IgD-negative memory B cell (primary cell): ENCODE measurements at regions not wholly inside any gene's neighbourhood (a gene's known extent, or its start where the extent isn't known, plus 50 kb on each side); places are given as distances from the start of the nearest gene placed in this dataset.

ENCODE experiments used
- H3K27ac Mint-ChIP-seq, 3 donors: one replicate each; pipeline ENCODE4 v1.8.0; 2020 to 2022; ENCODE audit warnings: mild to moderate bottlenecking in 3 of 3, mixed read lengths in 3 of 3, moderate library complexity in 1 of 3
- H3K27me3 Mint-ChIP-seq: one replicate; pipeline ENCODE4 v1.8.0; 2021; ENCODE audit warnings: mixed read lengths
- H3K36me3 Mint-ChIP-seq: one replicate; pipeline ENCODE4 v1.8.0; 2020; ENCODE audit warnings: mild to moderate bottlenecking, mixed read lengths
- H3K4me1 Mint-ChIP-seq, 3 donors: one replicate each; pipeline ENCODE4 v1.8.0; 2020 to 2022; ENCODE audit warnings: mixed read lengths in 3 of 3, mild to moderate bottlenecking in 1 of 3
- H3K4me3 Mint-ChIP-seq, 4 donors: one replicate each; pipeline ENCODE4 v1.8.0; 2020 to 2022; ENCODE audit warnings: mild to moderate bottlenecking in 4 of 4, mixed read lengths in 4 of 4, moderate library complexity in 3 of 4
- H3K9me3 Mint-ChIP-seq, 3 donors: one replicate each; pipeline ENCODE4 v1.8.0; 2020 to 2021; ENCODE audit warnings: mixed read lengths in 3 of 3, mild to moderate bottlenecking in 1 of 3

DNA sequence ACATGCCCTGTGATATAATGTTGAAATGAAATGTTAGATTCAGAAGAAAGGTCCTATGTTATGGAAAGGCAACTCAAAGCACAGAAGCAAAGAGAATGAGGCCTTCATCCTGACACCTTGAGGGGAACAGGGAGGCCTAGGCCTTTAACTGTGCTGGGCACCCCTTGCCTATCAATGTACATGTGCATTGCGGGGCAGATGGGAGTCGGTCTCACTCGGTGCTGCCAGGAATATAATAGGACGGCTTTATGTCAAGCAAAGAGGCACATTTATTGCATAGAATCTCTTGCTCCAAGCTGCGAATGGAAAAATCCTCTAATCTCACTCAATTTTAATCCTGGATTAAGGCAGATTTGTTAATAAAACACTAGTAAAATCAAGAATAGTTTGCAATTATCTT lies 301.0 kb upstream of the SOX14 start:
- Mint-ChIP-seq H3K4me3 (no peak overlapping the region), H3K9me3 (peaks cover 0 to 4% (median 0%) of the 10 kb centered on the region in 3 donors), H3K27me3 (no peaks in the 10 kb centered on the region), H3K4me1 (no peaks in the 10 kb centered on the region), H3K27ac (no peak overlapping the region), H3K36me3 (no peaks in the 10 kb centered on the region)

DNA sequence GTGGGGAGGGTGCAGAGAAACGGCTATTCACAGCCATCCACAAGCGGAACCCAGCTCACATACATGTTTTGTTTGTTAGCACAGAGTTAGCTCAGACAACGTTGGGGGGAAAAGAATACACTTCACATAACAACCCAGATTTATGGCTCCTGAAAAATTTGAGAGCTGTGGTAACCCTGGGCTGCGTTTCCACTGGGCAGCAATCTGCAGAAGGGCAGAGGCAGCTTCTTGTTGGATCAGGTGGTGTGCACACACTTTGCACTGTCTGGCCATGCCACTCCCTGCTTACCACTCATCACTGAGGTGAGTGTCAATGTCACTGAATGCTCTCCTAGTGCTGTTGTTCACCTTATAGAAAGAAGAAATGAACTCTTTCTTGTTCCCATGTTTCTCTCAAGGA lies 299.8 kb upstream of the SOX14 start:
- Mint-ChIP-seq H3K27ac (no peak overlapping the region), H3K9me3 (peaks cover 0 to 4% (median 0%) of the 10 kb centered on the region in 3 donors), H3K27me3 (no peaks in the 10 kb centered on the region), H3K4me3 (peak overlapping the region in 1 of 4 donors; percentile 59), H3K4me1 (no peaks in the 10 kb centered on the region), H3K36me3 (no peaks in the 10 kb centered on the region)

DNA sequence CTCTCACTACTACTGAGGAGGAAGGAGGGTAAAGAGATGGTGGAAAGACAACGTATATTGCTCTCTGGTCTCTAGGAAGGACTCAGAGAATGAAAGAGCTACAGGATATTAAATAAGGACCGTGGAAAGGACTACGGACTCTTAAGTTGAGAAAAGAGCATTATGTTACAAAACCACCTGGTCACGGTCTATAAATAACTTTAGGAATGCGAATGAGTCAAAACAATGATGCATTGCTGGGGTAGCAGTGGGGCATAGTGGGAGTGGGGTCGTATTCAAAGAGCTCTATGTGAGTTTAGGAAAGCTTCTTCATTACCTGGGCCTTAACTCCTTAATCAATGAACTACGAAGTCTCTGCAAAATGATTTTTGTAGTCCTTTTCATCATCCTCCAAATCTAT lies 295.7 kb upstream of the SOX14 start:
- H3K4me3 Mint-ChIP-seq: no peak overlapping the region
- H3K4me1 Mint-ChIP-seq: no peaks in the 10 kb centered on the region
- peaks cover 0 to 5% (median 3%) of the 10 kb centered on the region in 3 donors for H3K9me3 Mint-ChIP-seq
- H3K36me3 Mint-ChIP-seq: no peaks in the 10 kb centered on the region
- no peaks in the 10 kb centered on the region for H3K27me3 Mint-ChIP-seq
- no peak overlapping the region for H3K27ac Mint-ChIP-seq

DNA sequence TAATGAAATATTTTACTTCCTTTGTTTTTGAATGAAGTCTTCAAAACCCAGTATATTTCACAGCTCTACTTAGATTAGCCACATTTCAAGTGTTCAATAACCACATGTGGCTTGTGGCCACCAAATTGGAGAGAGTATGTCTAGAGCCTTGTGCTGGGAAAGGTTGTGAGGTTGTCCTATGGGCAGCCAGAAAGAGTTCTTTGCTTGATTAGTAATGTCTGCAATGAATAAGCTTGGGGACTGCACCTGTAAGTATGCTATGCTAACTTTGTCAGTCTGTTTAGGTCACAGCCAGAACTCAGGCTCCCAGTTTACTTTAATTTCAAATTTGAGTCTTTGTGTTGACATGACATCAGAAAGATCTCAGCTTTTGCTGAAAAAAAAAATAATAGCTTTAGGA lies 294.9 kb upstream of the SOX14 start:
- H3K36me3 Mint-ChIP-seq: no peaks in the 10 kb centered on the region
- no peak overlapping the region for H3K4me3 Mint-ChIP-seq
- H3K27ac Mint-ChIP-seq: no peak overlapping the region
- H3K9me3 Mint-ChIP-seq: peaks cover 0 to 5% (median 3%) of the 10 kb centered on the region in 3 donors
- H3K4me1 Mint-ChIP-seq: no peaks in the 10 kb centered on the region
- H3K27me3 Mint-ChIP-seq: no peaks in the 10 kb centered on the region

DNA sequence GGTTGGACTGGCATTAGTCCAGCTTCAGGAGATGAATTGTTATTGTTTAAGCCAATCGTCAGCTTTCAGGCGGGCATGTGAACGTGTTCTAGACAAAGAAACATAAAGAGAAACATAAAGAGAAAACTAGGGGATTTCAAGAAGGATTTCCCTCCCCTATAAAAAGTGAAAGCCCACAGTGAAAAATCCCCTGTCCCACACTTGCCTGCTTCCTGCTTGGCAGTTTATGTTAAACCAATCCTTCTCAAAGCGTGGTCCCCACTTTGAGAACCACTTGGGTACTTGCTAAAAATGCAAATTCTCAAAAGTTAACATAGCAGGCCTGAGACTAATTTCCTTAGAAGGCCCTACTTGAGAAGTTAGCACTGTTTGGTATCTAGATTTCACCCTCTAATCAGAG lies 293.0 kb upstream of the SOX14 start:
- peaks cover 0 to 5% (median 3%) of the 10 kb centered on the region in 3 donors for H3K9me3 Mint-ChIP-seq
- no peaks in the 10 kb centered on the region for H3K36me3 Mint-ChIP-seq
- H3K27me3 Mint-ChIP-seq: no peaks in the 10 kb centered on the region
- no peak overlapping the region for H3K4me3 Mint-ChIP-seq
- H3K27ac Mint-ChIP-seq: no peak overlapping the region
- no peaks in the 10 kb centered on the region for H3K4me1 Mint-ChIP-seq

DNA sequence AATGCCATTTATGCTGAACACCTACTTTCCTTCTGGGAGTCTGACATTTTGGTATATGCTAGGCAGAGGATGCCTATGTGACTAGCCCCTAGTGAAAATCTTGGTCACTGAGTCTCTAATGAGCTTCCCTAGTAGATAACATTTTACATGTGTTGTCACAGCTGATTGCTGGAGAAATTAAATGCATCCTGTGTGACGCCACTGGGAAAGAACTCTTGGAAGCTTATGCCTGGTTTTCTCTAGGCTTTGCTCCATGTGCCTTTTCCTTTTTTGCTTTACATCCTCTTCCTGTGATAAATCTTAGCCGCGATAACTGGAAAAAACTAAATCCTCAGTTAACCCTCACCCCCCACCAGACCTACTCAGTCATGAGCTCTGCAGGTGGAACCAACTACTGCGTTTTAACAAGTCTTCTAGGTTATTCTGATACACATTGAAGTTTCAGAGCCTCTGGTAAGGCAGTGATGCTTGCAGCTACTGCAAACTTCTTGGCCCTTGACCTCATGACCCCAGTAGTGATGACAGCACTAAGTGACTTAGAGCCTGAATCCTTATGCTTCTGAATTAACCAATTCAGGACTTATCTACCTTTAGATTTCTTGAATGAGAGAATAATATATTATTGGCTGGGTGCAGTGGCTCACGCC lies 292.4 kb upstream of the SOX14 start:
- H3K4me1 Mint-ChIP-seq: no peaks in the 10 kb centered on the region
- H3K27ac Mint-ChIP-seq: no peak overlapping the region
- peaks cover 0 to 5% (median 3%) of the 10 kb centered on the region in 3 donors for H3K9me3 Mint-ChIP-seq
- no peaks in the 10 kb centered on the region for H3K36me3 Mint-ChIP-seq
- H3K27me3 Mint-ChIP-seq: no peaks in the 10 kb centered on the region
- H3K4me3 Mint-ChIP-seq: no peak overlapping the region

DNA sequence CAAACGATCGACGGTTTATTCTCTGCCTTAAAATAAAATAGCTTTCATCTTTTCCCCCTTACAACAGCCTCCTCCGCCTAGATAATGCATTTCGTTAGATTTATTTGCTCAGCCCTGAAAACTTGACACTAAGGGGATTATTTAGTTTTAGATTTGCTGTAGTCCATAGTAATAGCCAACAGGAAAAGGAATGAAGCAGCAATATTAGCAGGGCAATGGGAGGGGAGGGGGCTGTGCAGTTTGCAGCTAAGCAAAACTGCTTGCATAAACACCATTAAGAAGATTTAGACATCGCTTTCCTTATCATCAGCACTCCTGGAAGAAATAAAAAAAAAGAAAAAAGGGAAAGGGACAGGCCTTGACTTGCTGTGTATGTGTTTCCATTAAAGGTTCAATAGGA lies 286.5 kb upstream of the SOX14 start:
- Mint-ChIP-seq H3K4me1 (no peaks in the 10 kb centered on the region), H3K36me3 (no peaks in the 10 kb centered on the region), H3K27ac (no peak overlapping the region), H3K9me3 (peaks cover 0 to 13% (median 4%) of the 10 kb centered on the region in 3 donors), H3K27me3 (no peaks in the 10 kb centered on the region), H3K4me3 (no peak overlapping the region)

DNA sequence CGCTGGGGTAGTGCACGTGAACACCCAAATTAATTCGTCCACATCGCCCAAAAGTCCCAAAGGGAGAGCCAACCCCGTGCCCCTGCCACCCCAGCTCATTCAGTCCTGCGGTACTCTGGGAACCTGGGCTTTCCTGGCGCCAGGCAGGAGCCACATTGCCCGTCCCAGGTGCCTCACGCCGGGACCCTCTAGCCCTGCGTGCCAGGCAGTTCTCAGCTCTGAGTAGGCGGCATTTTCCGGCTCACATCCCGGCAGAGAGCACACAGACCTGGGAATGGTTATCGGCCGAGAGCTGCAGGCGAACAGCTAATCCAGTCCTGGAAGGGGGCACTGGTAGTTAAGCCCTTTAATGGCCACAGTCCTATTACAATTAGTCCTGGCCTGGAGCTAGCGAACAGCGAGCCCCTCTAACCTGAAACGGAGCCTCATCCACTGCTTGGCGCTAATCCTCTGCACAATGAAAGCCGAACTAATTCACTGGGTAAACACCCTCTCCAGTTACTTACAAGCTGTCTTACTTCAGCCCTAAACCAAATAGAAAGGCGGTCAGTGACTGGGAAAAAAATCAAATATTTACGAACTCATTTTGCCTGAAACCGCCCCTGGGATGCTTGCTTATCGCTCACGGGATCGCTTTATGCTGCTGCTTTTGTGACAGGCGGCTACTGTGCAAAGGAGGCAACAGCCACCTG lies 254.6 kb upstream of the SOX14 start:
- Mint-ChIP-seq H3K4me1 (no peaks in the 10 kb centered on the region), H3K9me3 (peaks cover 0 to 2% (median 0%) of the 10 kb centered on the region in 3 donors)

DNA sequence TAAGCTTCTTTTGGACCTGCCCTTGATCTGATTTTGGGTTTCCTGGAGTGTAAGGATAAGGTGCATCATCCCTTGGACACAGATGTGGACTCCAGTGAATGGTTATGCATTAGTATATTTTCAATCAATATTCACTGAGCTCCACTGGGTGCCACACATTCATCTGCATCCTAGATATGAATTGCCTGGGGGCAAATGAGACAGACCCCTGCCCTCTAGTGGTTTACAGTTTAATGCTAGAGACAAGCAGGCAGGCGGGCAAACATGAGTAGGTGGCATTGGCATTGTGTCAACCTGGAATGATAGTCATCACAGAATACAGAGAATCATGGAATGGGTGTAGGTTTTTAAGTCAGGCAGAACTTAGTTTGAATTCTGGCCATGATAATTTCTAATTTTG lies 252.5 kb upstream of the SOX14 start:
- Mint-ChIP-seq H3K36me3 (no peaks in the 10 kb centered on the region), H3K27ac (no peak overlapping the region), H3K9me3 (peaks cover 0 to 2% (median 0%) of the 10 kb centered on the region in 3 donors), H3K27me3 (peaks cover 1% of the 10 kb centered on the region), H3K4me1 (no peaks in the 10 kb centered on the region), H3K4me3 (no peak overlapping the region)

More for the DNA sequence above, 254.6 kb upstream of the SOX14 start:
- Mint-ChIP-seq H3K4me3 (no peak overlapping the region), H3K36me3 (no peaks in the 10 kb centered on the region), H3K27me3 (peaks cover 1% of the 10 kb centered on the region), H3K27ac (no peak overlapping the region)

DNA sequence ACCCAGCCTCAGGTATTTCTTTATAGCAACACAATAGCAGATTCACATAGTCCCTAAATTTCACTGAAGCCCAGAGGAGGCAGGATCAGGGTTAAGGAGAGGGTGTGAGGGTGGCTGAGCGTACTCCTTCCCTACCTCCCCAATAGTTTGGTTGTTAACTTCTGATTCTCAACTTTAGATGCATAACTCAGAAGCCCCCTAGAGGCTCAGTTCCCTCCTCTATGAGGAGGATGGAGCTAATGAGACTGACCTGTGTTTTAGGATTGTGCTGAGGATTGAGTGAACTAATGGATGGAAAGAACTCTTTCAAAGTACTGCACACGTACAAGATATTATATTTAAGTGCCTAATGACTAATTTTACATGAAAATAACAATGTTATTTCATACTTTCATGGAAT lies 249.3 kb upstream of the SOX14 start:
- Mint-ChIP-seq H3K27ac (no peak overlapping the region), H3K9me3 (peaks cover 0 to 5% (median 3%) of the 10 kb centered on the region in 3 donors), H3K4me3 (no peak overlapping the region), H3K27me3 (peaks cover 1% of the 10 kb centered on the region), H3K36me3 (no peaks in the 10 kb centered on the region), H3K4me1 (no peaks in the 10 kb centered on the region)

DNA sequence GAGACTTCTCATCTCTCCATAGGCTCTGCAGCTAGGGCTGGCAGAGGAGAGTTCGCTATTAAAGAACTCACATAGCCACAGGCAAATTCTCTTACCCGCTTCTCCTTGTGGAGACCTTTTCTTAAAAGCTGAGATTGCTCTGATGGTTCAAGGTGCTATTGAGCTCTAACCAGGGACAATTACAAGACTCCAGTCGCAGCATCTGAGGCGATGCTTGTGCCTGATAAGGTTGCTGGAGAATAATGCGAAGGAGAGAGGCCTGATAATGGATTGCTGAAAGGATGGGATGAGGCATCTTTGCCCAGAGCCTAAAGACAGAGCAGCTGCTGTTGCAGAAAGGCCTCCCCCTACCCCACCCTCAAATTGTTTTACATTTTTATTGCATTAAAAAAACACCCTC lies 244.5 kb upstream of the SOX14 start:
- no peak overlapping the region for H3K4me3 Mint-ChIP-seq
- no peak overlapping the region for H3K27ac Mint-ChIP-seq
- no peaks in the 10 kb centered on the region for H3K27me3 Mint-ChIP-seq

DNA sequence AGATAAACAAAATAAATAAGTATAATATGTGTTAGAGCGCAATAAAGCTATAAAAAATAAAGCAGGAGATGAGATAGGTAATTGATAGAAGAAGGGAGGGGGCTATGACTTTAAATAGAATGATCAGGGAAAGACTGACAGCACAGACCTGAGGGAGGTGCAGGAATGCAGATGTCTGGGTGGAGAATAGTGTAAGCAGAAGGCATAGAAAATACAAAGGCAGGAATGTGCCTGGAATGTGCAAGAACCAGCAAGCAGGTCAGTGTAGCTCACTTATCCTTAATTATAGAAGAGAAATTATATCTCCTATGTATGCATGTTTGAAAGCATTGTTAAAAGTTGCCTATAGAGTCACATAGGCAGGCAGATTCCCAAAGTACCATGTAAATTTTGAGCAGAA lies 239.4 kb upstream of the SOX14 start:
- H3K27me3 Mint-ChIP-seq: no peaks in the 10 kb centered on the region

More for the DNA sequence above, 244.5 kb upstream of the SOX14 start:
- H3K4me1 Mint-ChIP-seq: no peaks in the 10 kb centered on the region
- peaks cover 2 to 5% (median 2%) of the 10 kb centered on the region in 3 donors for H3K9me3 Mint-ChIP-seq
- H3K36me3 Mint-ChIP-seq: no peaks in the 10 kb centered on the region

DNA sequence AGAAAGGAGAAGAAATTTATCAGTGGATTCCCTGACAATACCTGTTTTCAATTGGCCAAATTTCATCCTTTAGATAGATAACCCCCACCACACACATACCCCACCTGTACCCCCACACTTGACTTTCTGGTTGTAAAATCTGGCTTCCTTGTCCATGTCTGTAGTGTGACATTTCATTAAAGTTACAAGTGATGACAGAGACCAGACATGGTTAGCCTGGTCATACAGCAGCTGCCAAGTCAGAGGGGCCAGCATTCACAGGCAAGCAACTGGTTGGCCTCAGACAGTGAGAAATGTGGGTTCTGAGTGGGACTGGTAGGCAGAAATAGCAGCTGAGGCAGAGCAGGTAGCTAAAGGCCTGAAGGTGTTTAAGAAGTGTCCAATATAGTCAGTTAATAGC lies 238.6 kb upstream of the SOX14 start:
- Mint-ChIP-seq H3K36me3 (no peaks in the 10 kb centered on the region), H3K4me3 (no peak overlapping the region), H3K9me3 (peaks cover 4 to 6% (median 5%) of the 10 kb centered on the region in 3 donors), H3K27me3 (no peaks in the 10 kb centered on the region), H3K4me1 (no peaks in the 10 kb centered on the region), H3K27ac (no peak overlapping the region)

More for the DNA sequence above, 239.4 kb upstream of the SOX14 start:
- H3K36me3 Mint-ChIP-seq: no peaks in the 10 kb centered on the region
- no peaks in the 10 kb centered on the region for H3K4me1 Mint-ChIP-seq
- H3K4me3 Mint-ChIP-seq: no peak overlapping the region
- no peak overlapping the region for H3K27ac Mint-ChIP-seq
- peaks cover 4 to 5% (median 4%) of the 10 kb centered on the region in 3 donors for H3K9me3 Mint-ChIP-seq

DNA sequence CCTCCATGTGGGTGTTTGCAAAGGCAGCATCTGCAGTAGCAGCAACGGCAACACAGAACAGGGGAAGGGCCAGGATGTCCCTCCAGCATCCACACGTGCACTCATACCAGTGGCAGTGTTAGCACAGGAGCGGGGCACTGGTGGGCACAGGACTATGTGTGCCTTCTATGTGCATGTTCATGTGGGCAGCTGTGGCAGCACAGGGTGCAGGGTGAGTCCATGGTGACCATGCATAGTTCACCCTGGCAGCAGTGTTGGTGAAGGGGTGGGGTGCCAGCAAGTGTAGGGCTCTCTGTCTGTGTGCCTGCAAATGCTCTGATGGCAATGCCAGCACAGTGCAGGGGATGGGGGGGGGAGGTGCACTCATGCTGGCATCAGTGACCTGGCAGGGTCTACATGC lies 222.1 kb upstream of the SOX14 start:
- H3K9me3 Mint-ChIP-seq: peaks cover 0 to 24% (median 18%) of the 10 kb centered on the region in 3 donors
- no peaks in the 10 kb centered on the region for H3K4me1 Mint-ChIP-seq
- peaks cover 2% of the 10 kb centered on the region for H3K36me3 Mint-ChIP-seq
- no peak overlapping the region for H3K4me3 Mint-ChIP-seq
- H3K27me3 Mint-ChIP-seq: no peaks in the 10 kb centered on the region
- peak overlapping the region in 1 of 3 donors; percentile 37 for H3K27ac Mint-ChIP-seq

DNA sequence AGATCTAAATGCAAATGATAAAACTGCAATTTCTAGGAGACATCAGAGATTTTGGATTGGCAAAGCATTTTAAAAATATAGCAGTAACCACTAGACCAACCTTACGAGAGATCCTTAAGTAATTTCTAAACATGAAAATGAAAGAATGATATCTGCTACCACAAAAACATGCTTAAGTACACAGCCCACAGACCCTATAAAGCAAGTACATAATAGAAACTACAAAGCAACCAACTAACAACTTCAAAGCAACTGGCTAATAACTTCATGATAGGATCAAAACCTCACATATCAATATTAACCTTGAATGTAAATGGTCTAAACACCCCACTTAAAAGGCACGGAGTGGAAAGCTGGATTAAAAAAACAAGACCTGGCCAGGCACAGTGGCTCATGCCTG lies 209.9 kb upstream of the SOX14 start:
- Mint-ChIP-seq H3K27ac (no peak overlapping the region), H3K4me3 (no peak overlapping the region), H3K9me3 (peaks cover 0 to 14% (median 2%) of the 10 kb centered on the region in 3 donors), H3K27me3 (no peaks in the 10 kb centered on the region), H3K4me1 (no peaks in the 10 kb centered on the region), H3K36me3 (no peaks in the 10 kb centered on the region)

DNA sequence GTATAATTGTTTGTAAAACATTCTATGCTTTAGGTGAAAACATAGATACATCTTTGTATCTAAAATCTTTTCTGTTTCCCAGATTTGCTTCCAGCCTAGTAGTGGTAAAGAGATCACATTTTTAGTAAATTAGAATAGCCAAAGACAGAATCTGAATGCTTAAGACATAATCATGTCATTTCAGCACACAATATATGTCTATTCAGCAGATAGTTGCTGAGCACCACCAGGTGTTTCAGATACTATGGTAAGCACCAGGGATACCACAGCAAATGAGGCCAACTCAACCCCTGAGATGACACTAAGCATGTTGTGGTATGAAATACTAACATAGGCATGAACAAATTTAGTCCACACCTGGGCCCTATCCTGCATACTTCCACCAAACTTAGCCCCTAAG lies 195.2 kb upstream of the SOX14 start:
- H3K4me3 Mint-ChIP-seq: no peak overlapping the region
- H3K4me1 Mint-ChIP-seq: no peaks in the 10 kb centered on the region
- H3K27ac Mint-ChIP-seq: no peak overlapping the region
- H3K36me3 Mint-ChIP-seq: no peaks in the 10 kb centered on the region
- H3K27me3 Mint-ChIP-seq: no peaks in the 10 kb centered on the region
- H3K9me3 Mint-ChIP-seq: peaks cover 5 to 10% (median 6%) of the 10 kb centered on the region in 3 donors
